Retina (tissue), 1 donor: ENCODE measurements at regions not wholly inside any gene's neighbourhood (a gene's known extent, or its start where the extent isn't known, plus 50 kb on each side); places are given as distances from the start of the nearest gene placed in this dataset.
"Not testable (repeated sequence)": the region's sequence is repeated elsewhere in the genome, so short reads cannot be mapped to it uniquely, and the experiment has no call there.

Experiments
- DNase-seq: peaks from one replicate; pipeline ENCODE4 v3.0.0-alpha.2; 2016

GRCh38 chr7:76918619-76919018, 113.5 kb downstream of the SPDYE17 start:
- not testable (repeated sequence) for DNase-seq

GRCh38 chr7:76914361-76914760, 117.8 kb downstream of the SPDYE17 start:
- DNase-seq = not testable (repeated sequence)

- DNase-seq = not testable (repeated sequence)
Measured at GRCh38 chr7:76912011-76912814, 119.9 kb downstream of the SPDYE17 start.

- not testable (repeated sequence) for DNase-seq
Measured at GRCh38 chr7:76904688-76905087, 127.5 kb downstream of the SPDYE17 start.

GRCh38 chr7:76901944-76902710, 130.0 kb downstream of the SPDYE17 start:
- DNase-seq = not testable (repeated sequence)

GRCh38 chr7:76898807-76899206, 133.4 kb downstream of the SPDYE17 start:
- DNase-seq = not testable (repeated sequence)

GRCh38 chr7:76897007-76897406, 135.2 kb downstream of the SPDYE17 start:
- not testable (repeated sequence) for DNase-seq

- not testable (repeated sequence) for DNase-seq
Measured at GRCh38 chr7:76895696-76896095, 136.5 kb downstream of the SPDYE17 start.

GRCh38 chr7:76891771-76892170, 140.4 kb downstream of the SPDYE17 start:
- DNase-seq = not testable (repeated sequence)

- DNase-seq = not testable (repeated sequence)
Measured at GRCh38 chr7:76879733-76880288, 152.3 kb downstream of the SPDYE17 start.

GRCh38 chr7:76875760-76876159, 156.4 kb downstream of the SPDYE17 start:
- not testable (repeated sequence) for DNase-seq

- DNase-seq = not testable (repeated sequence)
Measured at GRCh38 chr7:76870504-76870808, 161.7 kb downstream of the SPDYE17 start.

- DNase-seq = not testable (repeated sequence)
Measured at GRCh38 chr7:76867364-76867889, 164.7 kb downstream of the SPDYE17 start.

- not testable (repeated sequence) for DNase-seq
Measured at GRCh38 chr7:76863150-76863773, 168.9 kb downstream of the SPDYE17 start.

- DNase-seq = not testable (repeated sequence)
Measured at GRCh38 chr7:76862241-76862640, 169.9 kb downstream of the SPDYE17 start.

GRCh38 chr7:76859933-76860332, 172.2 kb downstream of the SPDYE17 start:
- DNase-seq = not testable (repeated sequence)

GRCh38 chr7:76854631-76855030, 177.5 kb downstream of the SPDYE17 start:
- DNase-seq = not testable (repeated sequence)

GRCh38 chr7:76852787-76853584, 179.2 kb downstream of the SPDYE17 start:
- not testable (repeated sequence) for DNase-seq

GRCh38 chr7:76852362-76852761, 179.8 kb downstream of the SPDYE17 start:
- DNase-seq = not testable (repeated sequence)

GRCh38 chr7:76851617-76852016, 180.5 kb downstream of the SPDYE17 start:
- not testable (repeated sequence) for DNase-seq

- not testable (repeated sequence) for DNase-seq
Measured at GRCh38 chr7:76849887-76850563, 182.1 kb downstream of the SPDYE17 start.
